IMR-90 (cell line): ENCODE measurements at regions not wholly inside any gene's neighbourhood (a gene's known extent, or its start where the extent isn't known, plus 50 kb on each side); places are given as distances from the start of the nearest gene placed in this dataset.

Experiments used
- ATAC-seq: fragments of 200-7000 bp; cut with Tn5 transposase; 2 replicates; pipeline ENCODE4 v1.9.1; 2020; ENCODE audit warnings: low read depth, mild to moderate bottlenecking, moderate library complexity
- BruUV-seq: library from RNA; stranded (reverse); fragments of 400-500 nt; replicated peaks from 2 replicates; lab custom pipeline; 2021; lab: Mats Ljungman, UMichigan
- CTCF ChIA-PET: fragments of 300-600 bp; formaldehyde crosslinking; extraction: SDS; loops from one replicate; lab custom pipeline; 2021; ENCODE audit warnings: antibody characterized with exemption; lab: Yijun Ruan, JAX
- POLR2A ChIA-PET: fragments of 300-600 bp; sonication (Branson Sonifier 250); formaldehyde crosslinking; loops from one replicate; lab custom pipeline; 2022; ENCODE audit warnings: antibody characterized with exemption; ENCODE audit not compliant: unreplicated experiment; lab: Charles Lee
- DNase-seq: peaks from one replicate; pipeline ENCODE4 v3.0.0; 2013
- H2AFZ ChIP-seq: replicated peaks from 2 replicates; pipeline ENCODE3; 2013; ENCODE audit warnings: low read length, mild to moderate bottlenecking; ENCODE audit not compliant: poor library complexity
- H2AK5ac ChIP-seq: 2 replicates; pipeline ENCODE4 v1.6.1; 2013; ENCODE audit warnings: low read depth, low read length, inconsistent platforms
- H2AK9ac ChIP-seq: replicated peaks from 2 replicates; pipeline ENCODE3; 2013; ENCODE audit warnings: mild to moderate bottlenecking, low read depth, low read length, moderate library complexity; ENCODE audit not compliant: poor library complexity
- H2BK120ac ChIP-seq: 2 replicates; pipeline ENCODE4 v1.6.1; 2013; ENCODE audit warnings: low read depth, low read length, inconsistent platforms
- H2BK15ac ChIP-seq: 3 replicates; pipeline ENCODE4 v1.6.1; 2013; ENCODE audit warnings: low read depth, low read length, inconsistent platforms
- H2BK20ac ChIP-seq: 2 replicates; pipeline ENCODE4 v1.6.1; 2013; ENCODE audit warnings: low read depth, mild to moderate bottlenecking, inconsistent platforms, low read length, moderate library complexity
- H2BK5ac ChIP-seq: 2 replicates; pipeline ENCODE4 v1.6.1; 2013; ENCODE audit warnings: mild to moderate bottlenecking, low read depth, low read length, inconsistent platforms; ENCODE audit not compliant: poor library complexity, severe bottlenecking
- H3K14ac ChIP-seq: replicated peaks from 2 replicates; pipeline ENCODE4 v1.6.1; 2013; ENCODE audit warnings: low read depth, low read length, inconsistent platforms
- H3K18ac ChIP-seq: 2 replicates; pipeline ENCODE4 v1.6.1; 2013; ENCODE audit warnings: low read depth, low read length, control low read depth
- H3K23ac ChIP-seq: 2 replicates; pipeline ENCODE4 v1.6.1; 2013; ENCODE audit warnings: low read depth, low read length, inconsistent platforms
- H3K27ac ChIP-seq: 2 replicates; pipeline ENCODE4 v1.5.1; 2013; ENCODE audit warnings: mild to moderate bottlenecking, control low read depth, low read length; ENCODE audit not compliant: insufficient read depth
- H3K27me3 ChIP-seq: 2 replicates; pipeline ENCODE4 v1.6.1; 2013; ENCODE audit warnings: low read length; ENCODE audit not compliant: control insufficient read depth, insufficient read depth
- H3K36me3 ChIP-seq: 2 replicates; pipeline ENCODE4 v1.6.1; 2013; ENCODE audit warnings: low read length, mixed read lengths; ENCODE audit not compliant: control insufficient read depth, insufficient read depth
- H3K4ac ChIP-seq: 2 replicates; pipeline ENCODE4 v1.6.1; 2013; ENCODE audit warnings: low read depth, low read length, inconsistent platforms
- H3K4me1 ChIP-seq: 2 replicates; pipeline ENCODE4 v1.6.1; 2013; ENCODE audit warnings: low read length, mixed read lengths; ENCODE audit not compliant: control insufficient read depth, insufficient read depth
- H3K4me2 ChIP-seq: 2 replicates; pipeline ENCODE4 v1.6.1; 2013; ENCODE audit warnings: low read depth, mild to moderate bottlenecking, control low read depth, low read length, moderate library complexity
- H3K4me3 ChIP-seq: 2 replicates; pipeline ENCODE4 v1.5.1; 2013; ENCODE audit warnings: low read depth, mild to moderate bottlenecking, control low read depth, low read length, moderate library complexity; ENCODE audit not compliant: insufficient read depth
- H3K56ac ChIP-seq: 2 replicates; pipeline ENCODE4 v1.6.1; 2013; ENCODE audit warnings: low read length, inconsistent platforms; ENCODE audit not compliant: insufficient read depth; ENCODE audit errors: extremely low read depth
- H3K79me1 ChIP-seq, 2 experiments: 2 replicates each; pipeline ENCODE4 v1.6.1; 2013; ENCODE audit warnings: low read length in 2 of 2, inconsistent platforms in 1 of 2, low read depth in 1 of 2
- H3K9ac ChIP-seq: 2 replicates; pipeline ENCODE4 v1.6.1; 2013; ENCODE audit warnings: low read depth, low read length, control low read depth
- H3K9me1 ChIP-seq: 2 replicates; pipeline ENCODE4 v1.6.1; 2013; ENCODE audit warnings: low read length, inconsistent platforms; ENCODE audit not compliant: insufficient read depth
- H3K9me3 ChIP-seq: 2 replicates; pipeline ENCODE4 v1.6.1; 2013; ENCODE audit warnings: low read length; ENCODE audit not compliant: control insufficient read depth, insufficient read depth
- H4K20me1 ChIP-seq: 2 replicates; pipeline ENCODE4 v1.6.1; 2013; ENCODE audit warnings: low read length, inconsistent platforms; ENCODE audit not compliant: insufficient read depth
- H4K5ac ChIP-seq: 2 replicates; pipeline ENCODE4 v1.6.1; 2013; ENCODE audit warnings: mild to moderate bottlenecking, low read depth, low read length, control low read depth
- H4K8ac ChIP-seq, 2 experiments: 2 replicates each; pipeline ENCODE4 v1.6.1; 2013; ENCODE audit warnings: low read depth in 2 of 2, low read length in 2 of 2, control low read depth in 1 of 2, inconsistent platforms in 1 of 2
- H4K91ac ChIP-seq: 2 replicates; pipeline ENCODE4 v1.6.1; 2013; ENCODE audit warnings: low read depth, low read length, inconsistent platforms; ENCODE audit not compliant: insufficient read depth
- CEBPB ChIP-seq: IDR thresholded peaks from 2 replicates; pipeline ENCODE4 v1.6.1; 2012; ENCODE audit warnings: low read depth, low read length, improper control_type of control experiment
- FOS ChIP-seq: fragments of 150-350 bp; IDR thresholded peaks from 2 replicates; pipeline ENCODE4 v1.6.1; 2016; ENCODE audit warnings: low read depth, low read length
- MAFK ChIP-seq: IDR thresholded peaks from 2 replicates; pipeline ENCODE4 v1.6.1; 2012; ENCODE audit warnings: low read depth, low read length, improper control_type of control experiment
- MAZ ChIP-seq: IDR thresholded peaks from 2 replicates; pipeline ENCODE4 v1.6.1; 2012; ENCODE audit warnings: low read depth, mild to moderate bottlenecking, low read length, improper control_type of control experiment, moderate library complexity, borderline replicate concordance
- MXI1 ChIP-seq: IDR thresholded peaks from 2 replicates; pipeline ENCODE4 v1.6.1; 2012; ENCODE audit warnings: low read depth, mild to moderate bottlenecking, low read length, moderate library complexity, borderline replicate concordance
- NFE2L2 ChIP-seq: fragments of 150-350 bp; IDR thresholded peaks from 2 replicates; pipeline ENCODE4 v1.6.1; 2016; ENCODE audit warnings: low read depth, mild to moderate bottlenecking, low read length
- POLR2A ChIP-seq: IDR thresholded peaks from 2 replicates; pipeline ENCODE4 v1.6.1; 2012; ENCODE audit warnings: mild to moderate bottlenecking, low read depth, low read length
- RCOR1 ChIP-seq: IDR thresholded peaks from 2 replicates; pipeline ENCODE4 v1.6.1; 2012; ENCODE audit warnings: mild to moderate bottlenecking, low read length, improper control_type of control experiment; ENCODE audit not compliant: insufficient replicate concordance
- RFX5 ChIP-seq: IDR thresholded peaks from 2 replicates; pipeline ENCODE4 v1.8.0; 2012; ENCODE audit warnings: low read depth, mild to moderate bottlenecking, low read length, moderate library complexity
- USF2 ChIP-seq: fragments of 150-350 bp; IDR thresholded peaks from 2 replicates; pipeline ENCODE4 v1.6.1; 2017; ENCODE audit warnings: mild to moderate bottlenecking, antibody characterized with exemption, low read length, low read depth
- WGBS, 2 experiments: methylation state at CpG; one replicate each; pipeline versions ENCODE4 v1.1.5 to v1.1.7; 2013; ENCODE audit warnings: missing lambda C conversion rate in 2 of 2; ENCODE audit not compliant: insufficient read length in 1 of 2; ENCODE audit errors: extremely low coverage in 2 of 2; 5-methylcytosine and 5-hydroxymethylcytosine counted together
- dilution Hi-C: fragments of 300-500 bp; cut with HindIII; formaldehyde crosslinking; loops from one replicate; pipeline ENCODE4 v1.14.3; 2018; ENCODE audit warnings: low sequenced_read_pairs; ENCODE audit not compliant: unreplicated experiment
- in situ Hi-C: fragments of 300-500 bp; cut with MboI; formaldehyde crosslinking; loops from 3 replicates; pipeline ENCODE4 v1.14.3; 2019; ENCODE audit warnings: low sequenced_read_pairs, inconsistent platforms, mixed read lengths
- intact Hi-C: fragments of 100-400 bp; cut with micrococcal nuclease; formaldehyde crosslinking; loops from 2 replicates; pipeline ENCODE4 v1.10.0; 2022

GRCh38 chr3:67745296-67745695, 90.9 kb upstream of the SUCLG2 start:
- no peak overlapping the region for H2AK5ac ChIP-seq
- H3K36me3 ChIP-seq, result no peaks in the 10 kb centered on the region
- H3K27me3 ChIP-seq, result no peaks in the 10 kb centered on the region
- no peak overlapping the region for H2AK9ac ChIP-seq
- ChIA-PET POLR2A (interaction anchor here (0.5 kb wide), 1 partner anchor 8 kb away, joined by 3 read pairs; no protein-coding TSS in a partner anchor), CTCF (no interaction called here)
- no TSS peak for BruUV-seq
- no peak overlapping the region for H3K9ac ChIP-seq
- ATAC-seq, result no peak
- TF ChIP-seq MXI1 (no peak), FOS (no peak), MAZ (no peak), USF2 (no peak), MAFK (no peak), CEBPB (no peak), NFE2L2 (no peak), POLR2A (no peak), RCOR1 (no peak), RFX5 (no peak)
- H3K4me2 ChIP-seq, result no peak overlapping the region
- no peak overlapping the region for H4K91ac ChIP-seq
- intact Hi-C loops (no loop called here), dilution Hi-C loops (no loop called here), in situ Hi-C loops (no loop called here)
- no peak overlapping the region for H3K23ac ChIP-seq
- no peak overlapping the region for H2BK15ac ChIP-seq
- H3K27ac ChIP-seq, result no peak overlapping the region
- no peaks in the 10 kb centered on the region for H3K9me1 ChIP-seq
- no peak overlapping the region for H3K4ac ChIP-seq
- H4K20me1 ChIP-seq, result no peaks in the 10 kb centered on the region
- no peak overlapping the region for H3K56ac ChIP-seq
- WGBS, 2 experiments, result no CpG with 5 or more reads among the region's 1 CpG
- no peak overlapping the region for H2BK20ac ChIP-seq
- H3K4me1 ChIP-seq, result no peaks in the 10 kb centered on the region
- H3K18ac ChIP-seq, result no peak overlapping the region
- H3K14ac ChIP-seq, result no peak overlapping the region
- H3K79me1 ChIP-seq, result no peaks in the 10 kb centered on the region
- no peak overlapping the region for H2AFZ ChIP-seq
- no peak overlapping the region for H3K4me3 ChIP-seq
- no peak overlapping the region for H4K8ac ChIP-seq
- no peak overlapping the region for H2BK5ac ChIP-seq
- DNase-seq, result no peak
- H4K5ac ChIP-seq, result no peak overlapping the region
- H2BK120ac ChIP-seq, result no peak overlapping the region
- H3K9me3 ChIP-seq, result no peaks in the 10 kb centered on the region
